GM12878 (cell line): ENCODE measurements at regions not wholly inside any gene's neighbourhood (a gene's known extent, or its start where the extent isn't known, plus 50 kb on each side); places are given as distances from the start of the nearest gene placed in this dataset.

Source experiments
- ATAC-seq: fragments of 200-7000 bp; cut with Tn5 transposase; 3 replicates; pipeline ENCODE4 v1.9.1; 2020; ENCODE audit warnings: mild to moderate bottlenecking, moderate library complexity
- BruUV-seq: library from RNA; stranded (reverse); fragments of 400-500 nt; replicated peaks from 2 replicates; lab custom pipeline; 2021; lab: Mats Ljungman, UMichigan
- CTCF ChIA-PET: fragments of 300-600 bp; sonication (Branson Sonifier 250); formaldehyde crosslinking; extraction: SDS; loops from one replicate; lab custom pipeline; 2021; ENCODE audit warnings: inconsistent platforms; lab: Yijun Ruan, JAX
- POLR2A ChIA-PET: fragments of 350-600 bp; formaldehyde crosslinking; extraction: SDS; loops from one replicate; lab custom pipeline; 2021; ENCODE audit warnings: inconsistent platforms; lab: Charles Lee
- RAD21 ChIA-PET: fragments of 300-600 bp; sonication (Branson Sonifier 250); formaldehyde crosslinking; loops from one replicate; lab custom pipeline; 2023; ENCODE audit warnings: antibody characterized with exemption; ENCODE audit not compliant: unreplicated experiment; lab: Charles Lee
- SMC1A ChIA-PET: fragments of 300-600 bp; sonication (Branson Sonifier 250); formaldehyde crosslinking; loops from one replicate; lab custom pipeline; 2023; ENCODE audit not compliant: unreplicated experiment, uncharacterized antibody; lab: Charles Lee
- DNase-seq: peaks from one replicate; pipeline ENCODE4 v3.0.0-alpha.2; 2011; ENCODE audit warnings: low read depth, low spot score
- FAIRE-seq: peaks from 3 replicates; lab custom pipeline; 2011; peaks lifted over from hg19 to GRCh38; lab: Jason Lieb, UNC
- H2AFZ ChIP-seq: 2 replicates; pipeline ENCODE4 v1.6.0; 2011; ENCODE audit warnings: low read depth, low read length, control low read depth; ENCODE audit not compliant: control insufficient read depth
- H3K27ac ChIP-seq: 2 replicates; pipeline ENCODE4 v1.5.1; 2011; ENCODE audit warnings: control low read depth; ENCODE audit not compliant: control insufficient read depth, insufficient read depth
- H3K27me3 ChIP-seq, 2 experiments: replicated peaks in 1 of 2; 2 replicates each; pipeline versions ENCODE4 v1.6.0 to v1.6.1; 2011; ENCODE audit warnings: low read length in 1 of 2; ENCODE audit not compliant: control insufficient read depth in 2 of 2, insufficient read depth in 2 of 2
- H3K36me3 ChIP-seq, 2 experiments: 2 replicates each; pipeline ENCODE4 v1.5.1; 2011; ENCODE audit warnings: low read length in 1 of 2; ENCODE audit not compliant: control insufficient read depth in 2 of 2, insufficient read depth in 2 of 2
- H3K4me1 ChIP-seq: 2 replicates; pipeline ENCODE4 v1.6.1; 2011; ENCODE audit warnings: mild to moderate bottlenecking, low read length, moderate library complexity, mixed read lengths; ENCODE audit not compliant: control insufficient read depth, insufficient read depth
- H3K4me2 ChIP-seq: 2 replicates; pipeline ENCODE4 v1.6.0; 2011; ENCODE audit warnings: control low read depth; ENCODE audit not compliant: control insufficient read depth, insufficient read depth
- H3K4me3 ChIP-seq: fragments of 200-600 bp; sonication (generic); 2 replicates; pipeline ENCODE4 v1.5.1; 2016
- H3K79me2 ChIP-seq: 2 replicates; pipeline ENCODE4 v1.6.0; 2011; ENCODE audit warnings: low read length; ENCODE audit not compliant: control insufficient read depth, insufficient read depth
- H3K9ac ChIP-seq: 2 replicates; pipeline ENCODE4 v1.8.0; 2011; ENCODE audit warnings: low read length, control low read depth, mixed read lengths; ENCODE audit not compliant: control insufficient read depth, insufficient read depth
- H3K9me3 ChIP-seq: replicated peaks from 3 replicates; pipeline ENCODE4 v1.5.1; 2011; ENCODE audit warnings: mild to moderate bottlenecking, low read length; ENCODE audit not compliant: control insufficient read depth, insufficient read depth
- H4K20me1 ChIP-seq: 2 replicates; pipeline ENCODE4 v1.6.0; 2011; ENCODE audit not compliant: control insufficient read depth, insufficient read depth
- CHD1 ChIP-seq: IDR thresholded peaks from 2 replicates; pipeline ENCODE4 v1.6.1; 2012; ENCODE audit warnings: low read depth, low read length, improper control_type of control experiment
- ETV6 ChIP-seq, 2 experiments: fragments of 450-650 bp in 1 of 2; IDR thresholded peaks in 1 of 2; conservative IDR thresholded peaks in 1 of 2; 2 replicates each; pipeline ENCODE4 v1.6.1; 2014; ENCODE audit warnings: antibody characterized with exemption in 1 of 2, borderline replicate concordance in 1 of 2, low read depth in 1 of 2, mild to moderate bottlenecking in 1 of 2, moderate library complexity in 1 of 2
- IKZF1 ChIP-seq: fragments of 450-650 bp; conservative IDR thresholded peaks from 2 replicates; pipeline ENCODE4 v1.6.1; 2017; ENCODE audit warnings: antibody characterized with exemption, mild to moderate bottlenecking
- KAT2A ChIP-seq: conservative IDR thresholded peaks from 2 replicates; pipeline ENCODE4 v1.6.1; 2011; ENCODE audit warnings: low read depth, low read length; ENCODE audit not compliant: control insufficient read depth
- NBN ChIP-seq: fragments of 450-650 bp; IDR thresholded peaks from 2 replicates; pipeline ENCODE4 v1.6.1; 2016
- POLR2AphosphoS2 ChIP-seq: IDR thresholded peaks from 2 replicates; pipeline ENCODE4 v1.6.1; 2011; ENCODE audit warnings: low read depth, mild to moderate bottlenecking, low read length, improper control_type of control experiment, moderate library complexity
- RAD51 ChIP-seq: fragments of 450-650 bp; IDR thresholded peaks from 2 replicates; pipeline ENCODE4 v1.6.1; 2016; ENCODE audit warnings: moderate library complexity, mild to moderate bottlenecking, inconsistent platforms
- SIX5 ChIP-seq: IDR thresholded peaks from 2 replicates; pipeline ENCODE4 v1.6.1; 2011; ENCODE audit warnings: mild to moderate bottlenecking, low read depth, low read length, moderate library complexity; ENCODE audit not compliant: severe bottlenecking
- SMAD5 ChIP-seq: IDR thresholded peaks from 2 replicates; pipeline ENCODE4 v1.6.1; 2016; ENCODE audit warnings: antibody characterized with exemption, low read depth
- YBX1 ChIP-seq: fragments of 450-650 bp; IDR thresholded peaks from 2 replicates; pipeline ENCODE4 v1.6.1; 2016; ENCODE audit warnings: antibody characterized with exemption
- YY1 ChIP-seq: IDR thresholded peaks from 2 replicates; pipeline ENCODE4 v1.6.1; 2011; ENCODE audit warnings: low read depth, mild to moderate bottlenecking, low read length
- ZNF217 ChIP-seq: fragments of 450-650 bp; IDR thresholded peaks from 2 replicates; pipeline ENCODE4 v1.6.1; 2017; ENCODE audit warnings: antibody characterized with exemption, mild to moderate bottlenecking
- WGBS: methylation state at CpG from one replicate; pipeline ENCODE4 v1.1.6; 2016; ENCODE audit warnings: low lambda C conversion rate; ENCODE audit not compliant: insufficient replicate concordance, insufficient coverage; ENCODE audit errors: missing lambda C conversion rate; 5-methylcytosine and 5-hydroxymethylcytosine counted together
- in situ Hi-C: fragments of 300-500 bp; cut with MboI; formaldehyde crosslinking; loops from 9 replicates; pipeline ENCODE4 v1.14.3; 2018; ENCODE audit warnings: mixed read lengths
- intact Hi-C: fragments of 100-400 bp; cut with micrococcal nuclease; formaldehyde crosslinking; loops from one replicate; pipeline ENCODE4 v1.14.2; 2022; ENCODE audit not compliant: unreplicated experiment
- TF ChIP-seq, protein P1 (sequence below): fragments of 450-650 bp; IDR thresholded peaks from 2 replicates; pipeline ENCODE4 v1.6.1; 2017; ENCODE audit warnings: mild to moderate bottlenecking, low read depth, inconsistent platforms; ENCODE audit not compliant: poor library complexity, severe bottlenecking
- TF ChIP-seq, protein P2 (sequence below): IDR thresholded peaks from 2 replicates; pipeline ENCODE4 v1.6.1; 2011; ENCODE audit warnings: low read depth, mild to moderate bottlenecking, low read length, moderate library complexity, borderline replicate concordance; ENCODE audit errors: extremely low read depth

DNA sequence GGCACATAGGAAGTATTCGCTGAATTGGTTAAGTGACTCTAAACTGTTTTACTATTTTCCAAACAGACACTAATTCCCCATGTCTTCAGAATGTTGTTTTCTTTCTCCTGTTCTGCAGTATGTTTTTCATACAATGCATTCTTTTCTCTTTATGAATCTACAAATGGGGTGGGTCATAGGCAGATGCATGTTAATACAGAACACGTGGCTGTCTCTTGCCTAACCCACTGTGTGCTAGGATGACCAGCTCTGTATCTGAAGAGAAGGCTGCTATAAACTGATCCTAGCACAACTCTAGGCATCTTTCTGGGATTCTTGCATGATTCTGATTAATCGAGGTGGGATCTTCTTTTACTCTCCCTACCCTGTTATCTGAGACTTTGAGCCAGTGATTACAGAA lies 826.0 kb downstream of the PLCL1 start:
- no peak overlapping the region for H3K4me2 ChIP-seq
- FAIRE-seq = no peak

DNA sequence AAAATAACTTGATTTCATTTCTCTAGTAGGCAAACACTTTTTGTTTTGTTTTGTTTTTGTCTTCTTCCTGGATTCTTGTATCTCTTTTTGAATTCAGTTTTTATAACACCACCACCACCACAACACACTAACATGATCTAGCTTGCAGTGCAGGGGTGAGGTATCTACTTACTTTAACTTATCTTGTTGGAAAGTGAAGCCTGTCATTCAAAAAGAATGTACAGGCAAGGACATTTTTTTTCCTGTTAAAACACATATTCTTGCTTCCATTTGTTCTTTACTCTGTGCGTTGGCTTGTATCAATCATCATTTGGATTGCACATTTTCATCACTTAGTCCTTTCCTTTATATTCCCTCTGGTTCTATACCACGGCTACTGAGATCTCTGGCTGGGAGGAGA lies 824.2 kb downstream of the PLCL1 start:
- Histone ChIP-seq H2AFZ (no peak overlapping the region), H3K4me1 (no peaks in the 10 kb centered on the region), H3K79me2 (no peaks in the 10 kb centered on the region), H3K27ac (no peak overlapping the region), H3K9ac (no peak overlapping the region), H3K36me3 (no peaks in the 10 kb centered on the region), H3K4me2 (no peak overlapping the region), H4K20me1 (no peaks in the 10 kb centered on the region), H3K9me3 (no peaks in the 10 kb centered on the region), H3K4me3 (no peak overlapping the region), H3K27me3 (no peaks in the 10 kb centered on the region; a peak in 2 of 4 replicates)
- no peak for FAIRE-seq
- ChIA-PET SMC1A (no interaction called here), POLR2A (no interaction called here), RAD21 (no interaction called here), CTCF (no interaction called here)
- intact Hi-C loops (no loop called here), in situ Hi-C loops (no loop called here)
- DNase-seq = no peak
- 5% methylated on average over 2 of the region's 2 CpGs for WGBS
- no peak for ATAC-seq
- no TSS peak for BruUV-seq
- TF ChIP-seq ZNF217 = no peak
- no peak for TF ChIP-seq YBX1
- TF ChIP-seq YY1 = no peak
- TF ChIP-seq RAD51 = no peak
- TF ChIP-seq IKZF1 = no peak
- TF ChIP-seq CHD1 = no peak
- TF ChIP-seq, protein P1, sequence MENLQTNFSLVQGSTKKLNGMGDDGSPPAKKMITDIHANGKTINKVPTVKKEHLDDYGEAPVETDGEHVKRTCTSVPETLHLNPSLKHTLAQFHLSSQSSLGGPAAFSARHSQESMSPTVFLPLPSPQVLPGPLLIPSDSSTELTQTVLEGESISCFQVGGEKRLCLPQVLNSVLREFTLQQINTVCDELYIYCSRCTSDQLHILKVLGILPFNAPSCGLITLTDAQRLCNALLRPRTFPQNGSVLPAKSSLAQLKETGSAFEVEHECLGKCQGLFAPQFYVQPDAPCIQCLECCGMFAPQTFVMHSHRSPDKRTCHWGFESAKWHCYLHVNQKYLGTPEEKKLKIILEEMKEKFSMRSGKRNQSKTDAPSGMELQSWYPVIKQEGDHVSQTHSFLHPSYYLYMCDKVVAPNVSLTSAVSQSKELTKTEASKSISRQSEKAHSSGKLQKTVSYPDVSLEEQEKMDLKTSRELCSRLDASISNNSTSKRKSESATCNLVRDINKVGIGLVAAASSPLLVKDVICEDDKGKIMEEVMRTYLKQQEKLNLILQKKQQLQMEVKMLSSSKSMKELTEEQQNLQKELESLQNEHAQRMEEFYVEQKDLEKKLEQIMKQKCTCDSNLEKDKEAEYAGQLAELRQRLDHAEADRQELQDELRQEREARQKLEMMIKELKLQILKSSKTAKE = no peak
- no peak for TF ChIP-seq SIX5
- TF ChIP-seq NBN = no peak
- TF ChIP-seq SMAD5 = no peak
- TF ChIP-seq KAT2A = no peak
- no peak for TF ChIP-seq ETV6 (conservative IDR thresholded peaks at IDR 0.05 in 1 of 2, IDR thresholded peaks at IDR 0.05 in 1 of 2; ENCODE audit: borderline replicate concordance in 1 of 2, low read depth in 1 of 2)
- TF ChIP-seq POLR2AphosphoS2 = no peak

More for the DNA sequence above, 826.0 kb downstream of the PLCL1 start:
- intact Hi-C loops (no loop called here), in situ Hi-C loops (no loop called here)
- no peak overlapping the region for H3K27ac ChIP-seq
- H3K27me3 ChIP-seq = no peaks in the 10 kb centered on the region; a peak in 2 of 4 replicates
- ChIA-PET RAD21 (no interaction called here), POLR2A (no interaction called here)
- H3K9me3 ChIP-seq = no peaks in the 10 kb centered on the region
- TF ChIP-seq, protein P2, sequence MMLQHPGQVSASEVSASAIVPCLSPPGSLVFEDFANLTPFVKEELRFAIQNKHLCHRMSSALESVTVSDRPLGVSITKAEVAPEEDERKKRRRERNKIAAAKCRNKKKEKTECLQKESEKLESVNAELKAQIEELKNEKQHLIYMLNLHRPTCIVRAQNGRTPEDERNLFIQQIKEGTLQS = no peak
- no peak for TF ChIP-seq SIX5
- TF ChIP-seq, all 136 proteins: peak for 0
- Histone ChIP-seq H3K36me3 (no peaks in the 10 kb centered on the region), H3K4me3 (no peak overlapping the region), H3K79me2 (no peaks in the 10 kb centered on the region), H3K4me1 (no peaks in the 10 kb centered on the region), H4K20me1 (no peaks in the 10 kb centered on the region), H2AFZ (no peak overlapping the region), H3K9ac (no peak overlapping the region)
- no TSS peak for BruUV-seq
- CTCF ChIA-PET = interaction anchor here (1.0 kb wide), 1 partner anchor 10 kb away, joined by 3 read pairs; no protein-coding TSS in a partner anchor
- ATAC-seq (no peak), DNase-seq (no peak)
- 0% methylated on average over 3 of the region's 3 CpGs for WGBS
- SMC1A ChIA-PET = interaction anchor here (1.4 kb wide), 1 partner anchor 10 kb away, joined by 6 read pairs; no protein-coding TSS in a partner anchor
